ENCODE measurements at regions not wholly inside any gene's neighbourhood (a gene's known extent, or its start where the extent isn't known, plus 50 kb on each side); places are given as distances from the start of the nearest gene placed in this dataset.
"Not testable (repeated sequence)": the region's sequence is repeated elsewhere in the genome, so short reads cannot be mapped to it uniquely, and the experiment has no call there.

GRCh38 chr1:19559641-19560040, 74.3 kb upstream of the CAPZB start:
- H3K36me3 ChIP-seq (ENCODE audit: control insufficient read depth, insufficient read depth, low read length), result no peaks in the 10 kb centered on the region
- H3K4me3 ChIP-seq (ENCODE audit: low read length), result no peak overlapping the region
- H3K9me3 ChIP-seq (ENCODE audit: control insufficient read depth, insufficient read depth, low read length), result no peaks in the 10 kb centered on the region
- H3K9me3 Mint-ChIP-seq, result no peaks in the 10 kb centered on the region
- no peak overlapping the region for H3K27ac ChIP-seq (ENCODE audit: low read length)
- no peaks in the 10 kb centered on the region for H3K4me1 Mint-ChIP-seq
- DNase-seq (no peak), ATAC-seq (no peak)
- 100% methylated on average over 2 of the region's 2 CpGs for WGBS (ENCODE audit: insufficient coverage)
- no peak overlapping the region for H3K27ac Mint-ChIP-seq
- no peaks in the 10 kb centered on the region for H3K27me3 ChIP-seq (ENCODE audit: control insufficient read depth, insufficient read depth, low read length)
- no peaks in the 10 kb centered on the region for H3K4me1 ChIP-seq (ENCODE audit: control insufficient read depth, insufficient read depth, low read length)
- peaks cover 9% of the 10 kb centered on the region in 2 donors for H3K27me3 Mint-ChIP-seq (ENCODE audit: low read depth in 2 of 2)
- intact Hi-C loops (cut with micrococcal nuclease), result no loop called here
- no peak overlapping the region for H3K4me3 Mint-ChIP-seq
- H3K36me3 Mint-ChIP-seq, result no peaks in the 10 kb centered on the region
- TF ChIP-seq CTCF (IDR thresholded peaks at IDR 0.05), result no peak

GRCh38 chr1:19557609-19558051, 72.3 kb upstream of the CAPZB start:
- no peaks in the 10 kb centered on the region for H3K9me3 Mint-ChIP-seq
- Histone ChIP-seq H3K4me1 (ENCODE audit: control insufficient read depth, insufficient read depth, low read length) (no peaks in the 10 kb centered on the region), H3K36me3 (ENCODE audit: control insufficient read depth, insufficient read depth, low read length) (no peaks in the 10 kb centered on the region), H3K27ac (ENCODE audit: low read length) (no peak overlapping the region), H3K4me3 (ENCODE audit: low read length) (no peak overlapping the region), H3K9me3 (ENCODE audit: control insufficient read depth, insufficient read depth, low read length) (no peaks in the 10 kb centered on the region), H3K27me3 (ENCODE audit: control insufficient read depth, insufficient read depth, low read length) (no peaks in the 10 kb centered on the region)
- no peak for TF ChIP-seq CTCF (IDR thresholded peaks at IDR 0.05)
- no peak overlapping the region for H3K27ac Mint-ChIP-seq
- no peaks in the 10 kb centered on the region for H3K4me1 Mint-ChIP-seq
- DNase-seq (no peak), ATAC-seq (no peak)
- no peaks in the 10 kb centered on the region for H3K36me3 Mint-ChIP-seq
- no peak overlapping the region for H3K4me3 Mint-ChIP-seq
- WGBS (ENCODE audit: insufficient coverage), result 70% methylated on average over 1 of the region's 1 CpG
- peaks cover 9% of the 10 kb centered on the region in 2 donors for H3K27me3 Mint-ChIP-seq (ENCODE audit: low read depth in 2 of 2)
- intact Hi-C loops (cut with micrococcal nuclease), result no loop called here

GRCh38 chr1:19554090-19554489, 68.8 kb upstream of the CAPZB start:
- ATAC-seq, result no peak
- Mint-ChIP-seq H3K36me3 (peaks cover 9% of the 10 kb centered on the region), H3K27ac (no peak overlapping the region), H3K27me3 (ENCODE audit: low read depth in 2 of 2) (peaks cover 15 to 16% of the 10 kb centered on the region in 2 donors), H3K4me3 (no peak overlapping the region), H3K4me1 (no peaks in the 10 kb centered on the region), H3K9me3 (peaks cover 3 to 6% of the 10 kb centered on the region in 2 donors)
- peaks cover 8% of the 10 kb centered on the region for H3K9me3 ChIP-seq (ENCODE audit: control insufficient read depth, insufficient read depth, low read length)
- intact Hi-C loops (cut with micrococcal nuclease), result no loop called here
- no peak for TF ChIP-seq CTCF (IDR thresholded peaks at IDR 0.05)
- H3K4me3 ChIP-seq (ENCODE audit: low read length), result no peak overlapping the region
- DNase-seq, result no peak
- H3K27me3 ChIP-seq (ENCODE audit: control insufficient read depth, insufficient read depth, low read length), result no peaks in the 10 kb centered on the region
- no peaks in the 10 kb centered on the region for H3K4me1 ChIP-seq (ENCODE audit: control insufficient read depth, insufficient read depth, low read length)
- no peak overlapping the region for H3K27ac ChIP-seq (ENCODE audit: low read length)
- H3K36me3 ChIP-seq (ENCODE audit: control insufficient read depth, insufficient read depth, low read length), result no peaks in the 10 kb centered on the region

GRCh38 chr1:19552291-19553010, 67.1 kb upstream of the CAPZB start:
- no peak overlapping the region for H3K4me3 Mint-ChIP-seq
- no peaks in the 10 kb centered on the region for H3K4me1 Mint-ChIP-seq
- TF ChIP-seq CTCF (IDR thresholded peaks at IDR 0.05), result no peak
- H3K27ac ChIP-seq (ENCODE audit: low read length), result no peak overlapping the region
- DNase-seq (no peak), ATAC-seq (no peak)
- H3K36me3 ChIP-seq (ENCODE audit: control insufficient read depth, insufficient read depth, low read length), result no peaks in the 10 kb centered on the region
- no peaks in the 10 kb centered on the region for H3K4me1 ChIP-seq (ENCODE audit: control insufficient read depth, insufficient read depth, low read length)
- H3K9me3 Mint-ChIP-seq, result peaks cover 3 to 6% of the 10 kb centered on the region in 2 donors
- H3K27me3 ChIP-seq (ENCODE audit: control insufficient read depth, insufficient read depth, low read length), result no peaks in the 10 kb centered on the region
- intact Hi-C loops (cut with micrococcal nuclease), result no loop called here
- H3K36me3 Mint-ChIP-seq, result peaks cover 9% of the 10 kb centered on the region
- no peak overlapping the region for H3K4me3 ChIP-seq (ENCODE audit: low read length)
- peaks cover 11% of the 10 kb centered on the region for H3K9me3 ChIP-seq (ENCODE audit: control insufficient read depth, insufficient read depth, low read length)
- 82% methylated on average over 7 of the region's 7 CpGs for WGBS (ENCODE audit: insufficient coverage)
- peaks cover 7 to 9% of the 10 kb centered on the region in 2 donors for H3K27me3 Mint-ChIP-seq (ENCODE audit: low read depth in 2 of 2)
- H3K27ac Mint-ChIP-seq, result no peak overlapping the region

- H3K27ac ChIP-seq (ENCODE audit: low read length); H3K4me3 Mint-ChIP-seq; H3K27me3 ChIP-seq (ENCODE audit: control insufficient read depth, insufficient read depth, low read length); DNase-seq; H3K27me3 Mint-ChIP-seq (ENCODE audit: low read depth in 2 of 2); H3K36me3 Mint-ChIP-seq; intact Hi-C loops (cut with micrococcal nuclease); H3K4me3 ChIP-seq (ENCODE audit: low read length); H3K4me1 ChIP-seq (ENCODE audit: control insufficient read depth, insufficient read depth, low read length); H3K27ac Mint-ChIP-seq; H3K9me3 Mint-ChIP-seq; H3K4me1 Mint-ChIP-seq; H3K36me3 ChIP-seq (ENCODE audit: control insufficient read depth, insufficient read depth, low read length); ATAC-seq: not testable (repeated sequence)
- peaks cover 18% of the 10 kb centered on the region for H3K9me3 ChIP-seq (ENCODE audit: control insufficient read depth, insufficient read depth, low read length)
- 85% methylated on average over 6 of the region's 6 CpGs for WGBS (ENCODE audit: insufficient coverage)
Observed at GRCh38 chr1:19551837-19552236, 66.5 kb upstream of the CAPZB start.

Data from natural killer cell (primary cell).